ENCODE measurements at regions not wholly inside any gene's neighbourhood (a gene's known extent, or its start where the extent isn't known, plus 50 kb on each side); places are given as distances from the start of the nearest gene placed in this dataset.

DNA sequence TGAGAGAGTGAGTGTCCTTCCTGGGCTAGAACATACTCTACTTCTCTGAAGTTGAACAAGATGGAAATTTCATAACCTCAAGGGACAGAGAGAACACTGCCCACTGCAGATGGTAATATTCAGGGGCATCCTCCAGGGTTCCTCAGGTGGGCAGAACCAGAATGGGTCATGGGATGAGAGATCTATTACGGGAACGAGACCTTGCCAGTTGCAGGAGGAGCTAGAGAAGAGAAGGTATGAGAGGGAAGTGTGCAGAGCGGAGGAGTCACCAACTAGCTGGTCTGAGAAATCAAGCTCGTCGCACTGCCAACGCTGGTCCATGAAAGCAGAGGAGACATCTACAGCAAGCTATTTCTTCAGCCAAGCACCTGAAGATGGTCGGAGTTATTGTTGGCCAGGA is 184.7 kb downstream of the TJP1 start:
- ChIA-PET POLR2A (no interaction called here), CTCF (no interaction called here)
- Histone ChIP-seq H4K20me1 (replicated peaks; ENCODE audit: control insufficient read depth, extremely low read depth, insufficient read depth, low read length) (no peaks in the 10 kb centered on the region), H3K4me2 (ENCODE audit: insufficient read depth, low read length) (no peak overlapping the region), H3K9me1 (replicated peaks; ENCODE audit: control insufficient read depth, extremely low read depth, insufficient read depth, low read length) (no peaks in the 10 kb centered on the region), H3K9ac (replicated peaks; ENCODE audit: extremely low read depth, insufficient read depth, low read length) (no peak overlapping the region), H3K27me3 (ENCODE audit: control insufficient read depth in 2 of 2, insufficient read depth in 2 of 2, low read length in 2 of 2) (no peaks in the 10 kb centered on the region), H3K4me3 (replicated peaks in 1 of 3; ENCODE audit: insufficient read depth in 1 of 3, low read depth in 1 of 3, low read length in 3 of 3) (no peak overlapping the region), H3K36me3 (ENCODE audit: control insufficient read depth in 2 of 2, extremely low read depth in 1 of 2, insufficient read depth in 2 of 2, low read length in 2 of 2) (no peaks in the 10 kb centered on the region), H3K4me1 (ENCODE audit: control insufficient read depth, extremely low read depth, insufficient read depth, low read length) (no peaks in the 10 kb centered on the region), H3K9me3 (replicated peaks; ENCODE audit: control insufficient read depth, insufficient read depth, low read length) (no peaks in the 10 kb centered on the region), H3K27ac (ENCODE audit: insufficient read depth, low read depth, low read length) (no peak overlapping the region), H3K79me2 (ENCODE audit: control insufficient read depth, insufficient read depth, low read length) (no peaks in the 10 kb centered on the region), H2AFZ (ENCODE audit: low read depth, low read length) (no peak overlapping the region)
- no peak for FAIRE-seq
- dilution Hi-C loops (cut with MboI; ENCODE audit: extremely low pct_ligation_motif_present, low sequenced_read_pairs) (no loop called here), intact Hi-C loops (cut with micrococcal nuclease) (no loop called here)
- TF ChIP-seq MYC (IDR thresholded peaks at IDR 0.05; ENCODE audit: low read depth, low read length) (no peak), POLR2AphosphoS5 (IDR thresholded peaks at IDR 0.05; ENCODE audit: insufficient read depth, low read depth, low read length) (no peak), GATA2 (IDR thresholded peaks at IDR 0.05; ENCODE audit: insufficient read depth, insufficient read length, low read depth, low read length) (no peak), JUN (IDR thresholded peaks at IDR 0.05; ENCODE audit: borderline replicate concordance, insufficient read depth, insufficient read length, low read depth) (no peak)
- TF ChIP-seq, protein P1, sequence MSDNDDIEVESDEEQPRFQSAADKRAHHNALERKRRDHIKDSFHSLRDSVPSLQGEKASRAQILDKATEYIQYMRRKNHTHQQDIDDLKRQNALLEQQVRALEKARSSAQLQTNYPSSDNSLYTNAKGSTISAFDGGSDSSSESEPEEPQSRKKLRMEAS (IDR thresholded peaks at IDR 0.05; ENCODE audit: insufficient read depth, insufficient read length) = no peak
- TF ChIP-seq, protein P2, sequence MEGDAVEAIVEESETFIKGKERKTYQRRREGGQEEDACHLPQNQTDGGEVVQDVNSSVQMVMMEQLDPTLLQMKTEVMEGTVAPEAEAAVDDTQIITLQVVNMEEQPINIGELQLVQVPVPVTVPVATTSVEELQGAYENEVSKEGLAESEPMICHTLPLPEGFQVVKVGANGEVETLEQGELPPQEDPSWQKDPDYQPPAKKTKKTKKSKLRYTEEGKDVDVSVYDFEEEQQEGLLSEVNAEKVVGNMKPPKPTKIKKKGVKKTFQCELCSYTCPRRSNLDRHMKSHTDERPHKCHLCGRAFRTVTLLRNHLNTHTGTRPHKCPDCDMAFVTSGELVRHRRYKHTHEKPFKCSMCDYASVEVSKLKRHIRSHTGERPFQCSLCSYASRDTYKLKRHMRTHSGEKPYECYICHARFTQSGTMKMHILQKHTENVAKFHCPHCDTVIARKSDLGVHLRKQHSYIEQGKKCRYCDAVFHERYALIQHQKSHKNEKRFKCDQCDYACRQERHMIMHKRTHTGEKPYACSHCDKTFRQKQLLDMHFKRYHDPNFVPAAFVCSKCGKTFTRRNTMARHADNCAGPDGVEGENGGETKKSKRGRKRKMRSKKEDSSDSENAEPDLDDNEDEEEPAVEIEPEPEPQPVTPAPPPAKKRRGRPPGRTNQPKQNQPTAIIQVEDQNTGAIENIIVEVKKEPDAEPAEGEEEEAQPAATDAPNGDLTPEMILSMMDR (IDR thresholded peaks at IDR 0.05; ENCODE audit: extremely low read depth in 1 of 2, insufficient read depth in 1 of 2, low read depth in 1 of 2, low read length in 2 of 2) = no peak
- no peak for DNase-seq (ENCODE audit: low read depth, low spot score)
- no TSS peak for BruUV-seq (replicated peaks)

DNA sequence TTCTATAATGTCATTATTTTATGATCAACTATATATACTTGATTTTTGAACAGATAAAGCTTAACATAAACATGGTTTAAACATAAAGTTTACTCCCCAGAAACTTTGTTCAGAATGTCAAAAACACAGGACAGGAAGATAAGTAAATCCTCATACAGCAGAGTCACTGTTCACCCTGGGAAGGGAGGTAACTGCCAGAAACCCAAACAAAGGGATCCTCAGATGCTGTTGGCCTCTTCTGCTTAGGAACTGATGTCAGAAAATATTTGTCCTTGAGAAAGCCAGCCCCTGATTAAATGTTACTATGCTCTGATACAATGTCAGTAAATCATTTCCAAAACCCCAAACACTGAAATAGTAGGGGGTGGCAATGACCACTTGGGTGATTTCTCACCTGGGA is 185.3 kb downstream of the TJP1 start:
- CTCF ChIA-PET = no interaction called here

More for the DNA sequence above, 185.3 kb downstream of the TJP1 start:
- Histone ChIP-seq H3K4me2 (ENCODE audit: insufficient read depth, low read length) (no peak overlapping the region), H3K4me3 (replicated peaks in 1 of 3; ENCODE audit: insufficient read depth in 1 of 3, low read depth in 1 of 3, low read length in 3 of 3) (no peak overlapping the region), H3K9me3 (replicated peaks; ENCODE audit: control insufficient read depth, insufficient read depth, low read length) (no peaks in the 10 kb centered on the region), H3K36me3 (ENCODE audit: control insufficient read depth in 2 of 2, extremely low read depth in 1 of 2, insufficient read depth in 2 of 2, low read length in 2 of 2) (no peaks in the 10 kb centered on the region), H3K27me3 (ENCODE audit: control insufficient read depth in 2 of 2, insufficient read depth in 2 of 2, low read length in 2 of 2) (no peaks in the 10 kb centered on the region), H3K27ac (ENCODE audit: insufficient read depth, low read depth, low read length) (no peak overlapping the region), H3K9ac (replicated peaks; ENCODE audit: extremely low read depth, insufficient read depth, low read length) (no peak overlapping the region), H3K4me1 (ENCODE audit: control insufficient read depth, extremely low read depth, insufficient read depth, low read length) (no peaks in the 10 kb centered on the region), H3K79me2 (ENCODE audit: control insufficient read depth, insufficient read depth, low read length) (no peaks in the 10 kb centered on the region), H2AFZ (ENCODE audit: low read depth, low read length) (no peak overlapping the region), H4K20me1 (replicated peaks; ENCODE audit: control insufficient read depth, extremely low read depth, insufficient read depth, low read length) (no peaks in the 10 kb centered on the region), H3K9me1 (replicated peaks; ENCODE audit: control insufficient read depth, extremely low read depth, insufficient read depth, low read length) (no peaks in the 10 kb centered on the region)
- no peak for FAIRE-seq
- DNase-seq (ENCODE audit: low read depth, low spot score) = no peak
- intact Hi-C loops (cut with micrococcal nuclease) = no loop called here
- BruUV-seq (replicated peaks) = no TSS peak
- TF ChIP-seq POLR2A (IDR thresholded peaks at IDR 0.05; ENCODE audit: low read depth, low read length) (no peak), POLR2AphosphoS5 (IDR thresholded peaks at IDR 0.05; ENCODE audit: insufficient read depth, low read depth, low read length) (no peak), GATA2 (IDR thresholded peaks at IDR 0.05; ENCODE audit: insufficient read depth, insufficient read length, low read depth, low read length) (no peak), FOS (IDR thresholded peaks at IDR 0.05; ENCODE audit: borderline replicate concordance, insufficient read depth, low read length) (no peak), JUN (IDR thresholded peaks at IDR 0.05; ENCODE audit: borderline replicate concordance, insufficient read depth, insufficient read length, low read depth) (no peak), EZH2 (IDR thresholded peaks at IDR 0.05; ENCODE audit: borderline replicate concordance, low read depth, low read length, severe bottlenecking) (no peak), MYC (IDR thresholded peaks at IDR 0.05; ENCODE audit: low read depth, low read length) (no peak)
- TF ChIP-seq, protein P2 (IDR thresholded peaks at IDR 0.05; ENCODE audit: extremely low read depth in 1 of 2, insufficient read depth in 1 of 2, low read depth in 1 of 2, low read length in 2 of 2) = no peak
- TF ChIP-seq, protein P1 (IDR thresholded peaks at IDR 0.05; ENCODE audit: insufficient read depth, insufficient read length) = no peak
- POLR2A ChIA-PET = no interaction called here
- dilution Hi-C loops (cut with MboI; ENCODE audit: extremely low pct_ligation_motif_present, low sequenced_read_pairs) = no loop called here
